A673 (cell line): ENCODE measurements at regions not wholly inside any gene's neighbourhood (a gene's known extent, or its start where the extent isn't known, plus 50 kb on each side); places are given as distances from the start of the nearest gene placed in this dataset.

Source experiments
- BruUV-seq: library from RNA; stranded (reverse); fragments of 400-500 nt; replicated peaks from 2 replicates; lab custom pipeline; 2021; lab: Mats Ljungman, UMichigan
- CTCF ChIA-PET: fragments of 300-600 bp; sonication (Branson Sonifier 250); formaldehyde crosslinking; loops from one replicate; lab custom pipeline; 2022; ENCODE audit warnings: antibody characterized with exemption; lab: Charles Lee
- POLR2A ChIA-PET: fragments of 300-600 bp; sonication (Branson Sonifier 250); formaldehyde crosslinking; loops from one replicate; lab custom pipeline; 2022; ENCODE audit warnings: antibody characterized with exemption; ENCODE audit not compliant: low non-redundant PET; lab: Charles Lee
- DNase-seq: peaks from one replicate; pipeline ENCODE4 v3.0.0-alpha.2; 2015; ENCODE audit warnings: low spot score
- H3K27ac ChIP-seq: fragments of 200-600 bp; sonication (generic); 2 replicates; pipeline ENCODE4 v1.5.1; 2016; ENCODE audit warnings: mixed run types, low read depth, mild to moderate bottlenecking, mixed read lengths, antibody characterized with exemption, low read length; ENCODE audit not compliant: poor library complexity, severe bottlenecking
- H3K27me3 ChIP-seq: fragments of 200-600 bp; sonication (generic); replicated peaks from 2 replicates; pipeline ENCODE4 v1.6.1; 2017; ENCODE audit warnings: mixed run types, low read depth, mild to moderate bottlenecking, mixed read lengths, antibody characterized with exemption, low read length; ENCODE audit not compliant: insufficient read depth, poor library complexity
- H3K36me3 ChIP-seq: fragments of 200-600 bp; sonication (generic); 2 replicates; pipeline ENCODE4 v1.6.1; 2016; ENCODE audit warnings: mixed run types, mild to moderate bottlenecking, mixed read lengths, antibody characterized with exemption, low read length; ENCODE audit not compliant: insufficient read depth, poor library complexity, severe bottlenecking
- H3K4me1 ChIP-seq: fragments of 200-600 bp; sonication (generic); 2 replicates; pipeline ENCODE4 v1.6.1; 2017; ENCODE audit warnings: mixed run types, mild to moderate bottlenecking, mixed read lengths, antibody characterized with exemption, low read length; ENCODE audit not compliant: insufficient read depth, poor library complexity, severe bottlenecking
- H3K4me3 ChIP-seq: fragments of 200-600 bp; sonication (generic); 2 replicates; pipeline ENCODE4 v1.5.1; 2016; ENCODE audit warnings: low read depth, mixed run types, mild to moderate bottlenecking, mixed read lengths, low read length; ENCODE audit not compliant: poor library complexity, severe bottlenecking
- H3K9me3 ChIP-seq: fragments of 200-600 bp; sonication (generic); 2 replicates; pipeline ENCODE4 v1.6.1; 2016; ENCODE audit warnings: mixed run types, low read depth, mild to moderate bottlenecking, mixed read lengths, antibody characterized with exemption, low read length; ENCODE audit not compliant: poor library complexity, severe bottlenecking
- CTCF ChIP-seq: fragments of 300-800, 200-600 bp; sonication (generic); conservative IDR thresholded peaks from 2 replicates; pipeline ENCODE4 v1.5.1; 2017; ENCODE audit warnings: low read depth, mild to moderate bottlenecking, antibody characterized with exemption, low read length, moderate library complexity, mixed read lengths
- EZH2 ChIP-seq: fragments of 200-600 bp; sonication (generic); IDR thresholded peaks from 2 replicates; pipeline ENCODE4 v1.6.1; 2017; ENCODE audit warnings: borderline replicate concordance, low read depth, mild to moderate bottlenecking, mixed read lengths, antibody characterized with exemption, low read length; ENCODE audit not compliant: poor library complexity, severe bottlenecking
- intact Hi-C: fragments of 100-400 bp; cut with micrococcal nuclease; formaldehyde crosslinking; loops from one replicate; pipeline ENCODE4 v1.10.0; 2022; ENCODE audit not compliant: unreplicated experiment

DNA sequence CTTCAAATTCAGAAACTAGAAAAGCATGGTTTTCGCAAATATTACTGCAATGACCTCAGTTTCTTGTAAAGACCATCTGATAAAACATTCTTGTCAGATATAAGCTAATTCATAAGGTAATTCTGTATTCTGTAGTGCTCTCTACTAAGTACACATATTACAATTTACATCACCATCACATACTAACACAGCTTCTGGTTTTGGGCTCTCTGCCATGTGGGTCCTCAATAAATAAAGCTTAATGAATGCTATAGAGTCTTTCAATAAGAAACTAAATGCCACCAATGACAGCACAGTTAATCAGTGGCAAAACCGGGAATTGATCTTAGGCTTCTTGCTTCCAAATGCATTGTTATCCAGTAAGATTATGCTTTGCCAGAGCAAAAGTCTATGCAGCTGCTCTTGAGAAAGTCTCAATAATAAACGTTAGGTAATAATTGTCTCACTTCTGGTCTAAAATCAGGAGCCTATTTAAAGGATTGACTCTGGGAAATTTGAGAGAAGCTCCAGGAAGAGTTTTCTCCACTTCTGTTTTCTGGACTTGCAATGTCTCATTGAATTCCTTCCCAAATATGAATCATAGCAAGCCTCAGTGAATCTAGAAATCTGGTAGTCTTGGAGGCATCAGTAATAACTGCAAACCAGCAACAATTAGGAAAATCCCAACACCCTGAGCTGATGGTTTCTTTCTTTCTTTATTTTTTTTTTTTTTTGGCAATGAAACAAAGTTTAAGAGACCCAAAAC is 67.9 kb upstream of the RAPGEF4 start:
- CTCF ChIA-PET, result no interaction called here
- TF ChIP-seq CTCF (no peak), EZH2 (no peak)
- Histone ChIP-seq H3K27ac (no peak overlapping the region), H3K4me3 (no peak overlapping the region), H3K9me3 (no peaks in the 10 kb centered on the region), H3K4me1 (no peaks in the 10 kb centered on the region), H3K36me3 (no peaks in the 10 kb centered on the region), H3K27me3 (no peaks in the 10 kb centered on the region)
- BruUV-seq, result no TSS peak
- POLR2A ChIA-PET, result no interaction called here
- intact Hi-C loops, result no loop called here
- DNase-seq, result no peak

GRCh38 chr2:172671501-172671900 is 64.1 kb upstream of the RAPGEF4 start:
- Histone ChIP-seq H3K27me3 (no peaks in the 10 kb centered on the region), H3K4me3 (no peak overlapping the region), H3K27ac (no peak overlapping the region), H3K4me1 (no peaks in the 10 kb centered on the region), H3K9me3 (no peaks in the 10 kb centered on the region), H3K36me3 (no peaks in the 10 kb centered on the region)
- TF ChIP-seq EZH2, result no peak
- no TSS peak for BruUV-seq
- POLR2A ChIA-PET, result no interaction called here
- no peak for DNase-seq
- CTCF ChIA-PET, result no interaction called here
- intact Hi-C loops, result no loop called here

DNA sequence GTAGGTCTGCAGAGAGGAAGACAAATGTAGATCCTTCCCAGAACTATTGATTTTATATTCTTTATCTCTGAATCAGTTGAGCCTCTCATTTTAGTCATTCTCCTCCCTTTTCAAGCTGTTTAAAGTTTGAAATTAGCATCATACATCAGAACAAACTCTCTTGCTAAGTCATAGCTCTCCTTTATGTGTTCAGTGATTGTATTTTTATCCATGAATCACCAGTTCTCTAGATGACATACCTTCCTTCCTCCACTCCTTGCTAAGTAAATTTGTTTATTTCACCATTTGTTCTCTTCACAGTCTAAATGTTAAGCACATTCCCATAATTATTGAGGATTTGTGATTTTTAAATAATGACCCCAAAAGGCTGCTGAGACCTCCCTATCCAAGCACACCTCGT is 63.5 kb upstream of the RAPGEF4 start:
- ChIA-PET POLR2A (no interaction called here), CTCF (no interaction called here)
- TF ChIP-seq EZH2, result no peak
- no peak for TF ChIP-seq CTCF
- Histone ChIP-seq H3K27ac (no peak overlapping the region), H3K27me3 (no peaks in the 10 kb centered on the region), H3K36me3 (no peaks in the 10 kb centered on the region), H3K4me1 (no peaks in the 10 kb centered on the region), H3K4me3 (no peak overlapping the region), H3K9me3 (no peaks in the 10 kb centered on the region)
- intact Hi-C loops, result no loop called here
- no TSS peak for BruUV-seq
- no peak for DNase-seq

- intact Hi-C loops, result no loop called here
- Histone ChIP-seq H3K36me3 (no peaks in the 10 kb centered on the region), H3K4me1 (no peaks in the 10 kb centered on the region), H3K9me3 (no peaks in the 10 kb centered on the region), H3K27me3 (no peaks in the 10 kb centered on the region), H3K4me3 (no peak overlapping the region), H3K27ac (no peak overlapping the region)
- CTCF ChIA-PET, result no interaction called here
- POLR2A ChIA-PET, result no interaction called here
- no peak for DNase-seq
- TF ChIP-seq EZH2 (no peak), CTCF (no peak)
- no TSS peak for BruUV-seq
These were observed 62.5 kb upstream of the RAPGEF4 start for GRCh38 chr2:172673056-172673683.
